ENCODE measurements at regions not wholly inside any gene's neighbourhood (a gene's known extent, or its start where the extent isn't known, plus 50 kb on each side); places are given as distances from the start of the nearest gene placed in this dataset.

DNA sequence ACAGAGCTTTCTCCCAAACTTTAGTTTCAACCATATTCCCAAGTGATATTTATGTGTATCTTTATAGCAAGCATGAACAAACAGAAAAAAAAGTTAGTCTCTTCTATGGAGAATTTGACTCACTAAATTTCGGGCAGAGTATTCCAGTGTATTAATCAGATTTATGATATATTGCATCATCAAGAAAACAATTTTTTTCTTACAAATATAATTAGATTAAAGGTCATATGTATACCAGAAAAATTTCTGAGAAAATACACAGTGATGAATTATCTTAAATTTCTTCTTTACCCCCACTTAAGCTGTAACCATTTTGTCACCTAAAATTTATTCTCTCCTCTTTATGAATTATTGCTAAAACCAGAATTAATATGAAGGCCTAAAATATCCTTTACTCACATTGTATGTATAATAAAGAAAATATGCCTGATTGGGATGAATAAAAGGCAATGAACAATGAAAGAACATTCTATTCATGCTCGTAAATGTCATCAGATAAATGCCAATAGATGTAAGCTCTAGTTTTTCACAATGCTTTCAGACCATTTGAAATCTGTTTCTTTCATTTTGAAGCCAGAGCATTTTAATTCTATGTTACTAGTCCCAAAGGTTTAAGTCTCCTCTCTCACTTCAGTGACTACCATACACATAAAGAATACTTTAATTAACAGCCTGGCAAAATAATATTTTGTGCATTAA is 192.1 kb downstream of the HGF start:
- TF ChIP-seq POLR2AphosphoS5 (IDR thresholded peaks at IDR 0.05; ENCODE audit: low read depth, low read length) (no peak), TAF1 (IDR thresholded peaks at IDR 0.05; ENCODE audit: borderline replicate concordance, insufficient read depth, low read length) (no peak), FOXP2 (optimal IDR thresholded peaks at IDR 0.05; ENCODE audit: borderline replicate concordance, extremely low read depth, extremely low read length, insufficient read depth) (no peak), SIN3A (IDR thresholded peaks at IDR 0.05; ENCODE audit: borderline replicate concordance, insufficient read depth, low read length) (no peak)
- TF ChIP-seq, protein P1, sequence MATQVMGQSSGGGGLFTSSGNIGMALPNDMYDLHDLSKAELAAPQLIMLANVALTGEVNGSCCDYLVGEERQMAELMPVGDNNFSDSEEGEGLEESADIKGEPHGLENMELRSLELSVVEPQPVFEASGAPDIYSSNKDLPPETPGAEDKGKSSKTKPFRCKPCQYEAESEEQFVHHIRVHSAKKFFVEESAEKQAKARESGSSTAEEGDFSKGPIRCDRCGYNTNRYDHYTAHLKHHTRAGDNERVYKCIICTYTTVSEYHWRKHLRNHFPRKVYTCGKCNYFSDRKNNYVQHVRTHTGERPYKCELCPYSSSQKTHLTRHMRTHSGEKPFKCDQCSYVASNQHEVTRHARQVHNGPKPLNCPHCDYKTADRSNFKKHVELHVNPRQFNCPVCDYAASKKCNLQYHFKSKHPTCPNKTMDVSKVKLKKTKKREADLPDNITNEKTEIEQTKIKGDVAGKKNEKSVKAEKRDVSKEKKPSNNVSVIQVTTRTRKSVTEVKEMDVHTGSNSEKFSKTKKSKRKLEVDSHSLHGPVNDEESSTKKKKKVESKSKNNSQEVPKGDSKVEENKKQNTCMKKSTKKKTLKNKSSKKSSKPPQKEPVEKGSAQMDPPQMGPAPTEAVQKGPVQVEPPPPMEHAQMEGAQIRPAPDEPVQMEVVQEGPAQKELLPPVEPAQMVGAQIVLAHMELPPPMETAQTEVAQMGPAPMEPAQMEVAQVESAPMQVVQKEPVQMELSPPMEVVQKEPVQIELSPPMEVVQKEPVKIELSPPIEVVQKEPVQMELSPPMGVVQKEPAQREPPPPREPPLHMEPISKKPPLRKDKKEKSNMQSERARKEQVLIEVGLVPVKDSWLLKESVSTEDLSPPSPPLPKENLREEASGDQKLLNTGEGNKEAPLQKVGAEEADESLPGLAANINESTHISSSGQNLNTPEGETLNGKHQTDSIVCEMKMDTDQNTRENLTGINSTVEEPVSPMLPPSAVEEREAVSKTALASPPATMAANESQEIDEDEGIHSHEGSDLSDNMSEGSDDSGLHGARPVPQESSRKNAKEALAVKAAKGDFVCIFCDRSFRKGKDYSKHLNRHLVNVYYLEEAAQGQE (IDR thresholded peaks at IDR 0.05; ENCODE audit: insufficient read depth in 1 of 2, low read depth in 2 of 2, low read length in 2 of 2): no peak

Data from PFSK-1 (cell line).